ENCODE measurements at regions not wholly inside any gene's neighbourhood (a gene's known extent, or its start where the extent isn't known, plus 50 kb on each side); places are given as distances from the start of the nearest gene placed in this dataset.

GRCh38 chr2:235358981-235359471, 134.8 kb upstream of the AGAP1 start:
- DNase-seq (ENCODE audit: low read depth) = no peak

GRCh38 chr2:235360446-235360845, 133.4 kb upstream of the AGAP1 start:
- DNase-seq (ENCODE audit: low read depth) = no peak

- no peak for DNase-seq (ENCODE audit: low read depth)
Measured at GRCh38 chr2:235365743-235366142, 128.1 kb upstream of the AGAP1 start.

- no peak for DNase-seq (ENCODE audit: low read depth)
Measured at GRCh38 chr2:235366390-235366789, 127.5 kb upstream of the AGAP1 start.

GRCh38 chr2:235366807-235367206, 127.0 kb upstream of the AGAP1 start:
- no peak for DNase-seq (ENCODE audit: low read depth)

GRCh38 chr2:235371018-235371417, 122.8 kb upstream of the AGAP1 start:
- no peak for DNase-seq (ENCODE audit: low read depth)

- DNase-seq (ENCODE audit: low read depth) = no peak
Measured at GRCh38 chr2:235373171-235373570, 120.7 kb upstream of the AGAP1 start.

GRCh38 chr2:235377176-235377575, 116.7 kb upstream of the AGAP1 start:
- no peak for DNase-seq (ENCODE audit: low read depth)

GRCh38 chr2:235378246-235378645, 115.6 kb upstream of the AGAP1 start:
- no peak for DNase-seq (ENCODE audit: low read depth)

GRCh38 chr2:235378944-235379343, 114.9 kb upstream of the AGAP1 start:
- DNase-seq (ENCODE audit: low read depth) = no peak

GRCh38 chr2:235381261-235381912, 112.5 kb upstream of the AGAP1 start:
- no peak for DNase-seq (ENCODE audit: low read depth)

GRCh38 chr2:235382179-235382578, 111.7 kb upstream of the AGAP1 start:
- no peak for DNase-seq (ENCODE audit: low read depth)

GRCh38 chr2:235382601-235383000, 111.2 kb upstream of the AGAP1 start:
- no peak for DNase-seq (ENCODE audit: low read depth)

- DNase-seq (ENCODE audit: low read depth) = no peak
Measured at GRCh38 chr2:235383272-235383843, 110.5 kb upstream of the AGAP1 start.

GRCh38 chr2:235384624-235385023, 109.2 kb upstream of the AGAP1 start:
- no peak for DNase-seq (ENCODE audit: low read depth)

- no peak for DNase-seq (ENCODE audit: low read depth)
Measured at GRCh38 chr2:235389626-235390025, 104.2 kb upstream of the AGAP1 start.

GRCh38 chr2:235390108-235390815, 103.6 kb upstream of the AGAP1 start:
- no peak for DNase-seq (ENCODE audit: low read depth)

GRCh38 chr2:235390816-235391194, 103.0 kb upstream of the AGAP1 start:
- no peak for DNase-seq (ENCODE audit: low read depth)

- DNase-seq (ENCODE audit: low read depth) = no peak
Measured at GRCh38 chr2:235391921-235392615, 101.8 kb upstream of the AGAP1 start.

- peak; percentile 57 for DNase-seq (ENCODE audit: low read depth)
Measured at GRCh38 chr2:235394278-235394828, 99.5 kb upstream of the AGAP1 start.

- DNase-seq (ENCODE audit: low read depth) = no peak
Measured at GRCh38 chr2:235396071-235396846, 97.6 kb upstream of the AGAP1 start.

- DNase-seq (ENCODE audit: low read depth) = no peak
Measured at GRCh38 chr2:235398321-235398720, 95.5 kb upstream of the AGAP1 start.

Data from GM04503 (cell line).